CD4-positive, alpha-beta T cell (primary cell): ENCODE measurements at regions not wholly inside any gene's neighbourhood (a gene's known extent, or its start where the extent isn't known, plus 50 kb on each side); places are given as distances from the start of the nearest gene placed in this dataset.

Experiments used
- ATAC-seq: fragments of 200-7000 bp; cut with Tn5 transposase; one replicate; pipeline ENCODE4 v1.10.0; 2022; ENCODE audit warnings: mild to moderate bottlenecking; ENCODE audit not compliant: poor library complexity
- CTCF ChIA-PET: fragments of 350-600 bp; sonication (Branson Sonifier 250); formaldehyde crosslinking; loops from one replicate; lab custom pipeline; 2021; ENCODE audit warnings: antibody characterized with exemption, inconsistent platforms; lab: Charles Lee
- POLR2A ChIA-PET: fragments of 350-600 bp; sonication (Branson Sonifier 250); formaldehyde crosslinking; loops from one replicate; lab custom pipeline; 2021; ENCODE audit warnings: antibody characterized with exemption, inconsistent platforms; lab: Charles Lee
- DNase-seq, 14 experiments: peaks; one replicate each; pipeline ENCODE4 v3.0.0-alpha.2; 2013 to 2020; ENCODE audit warnings: mixed read lengths in 2 of 14
- H3K27ac ChIP-seq, 2 donors: one replicate each; pipeline versions ENCODE4 v1.5.1 to v1.7.0; 2013; ENCODE audit warnings: low read length in 2 of 2, low read depth in 1 of 2, mild to moderate bottlenecking in 1 of 2
- H3K27me3 ChIP-seq, 2 experiments: 1 replicate in 1 of 2; 2 replicates in 1 of 2; pipeline versions ENCODE4 v1.6.1 to v1.7.0; 2013; ENCODE audit warnings: low read length in 2 of 2, control low read depth in 1 of 2, mild to moderate bottlenecking in 1 of 2, moderate library complexity in 1 of 2; ENCODE audit not compliant: insufficient read depth in 2 of 2, control insufficient read depth in 1 of 2
- H3K36me3 ChIP-seq: one replicate; pipeline ENCODE4 v1.6.1; 2013; ENCODE audit warnings: low read length, control low read depth; ENCODE audit not compliant: insufficient read depth
- H3K4me1 ChIP-seq: one replicate; pipeline ENCODE4 v1.6.1; 2013; ENCODE audit warnings: low read length, control low read depth; ENCODE audit not compliant: insufficient read depth
- H3K4me3 ChIP-seq: one replicate; pipeline ENCODE4 v1.5.1; 2013; ENCODE audit warnings: mild to moderate bottlenecking, low read length, moderate library complexity
- H3K9me3 ChIP-seq, 2 experiments: 1 replicate in 1 of 2; 2 replicates in 1 of 2; pipeline versions ENCODE4 v1.6.1 to v1.7.0; 2013; ENCODE audit warnings: low read length in 2 of 2, mild to moderate bottlenecking in 2 of 2, control low read depth in 1 of 2, moderate library complexity in 1 of 2; ENCODE audit not compliant: control insufficient read depth in 1 of 2, insufficient read depth in 1 of 2
- H3K27ac Mint-ChIP-seq: one replicate; pipeline ENCODE4 v1.8.0; 2020; ENCODE audit warnings: mixed read lengths
- H3K27me3 Mint-ChIP-seq: one replicate; pipeline ENCODE4 v1.8.0; 2021; ENCODE audit warnings: mixed read lengths
- H3K36me3 Mint-ChIP-seq: one replicate; pipeline ENCODE4 v1.8.0; 2021; ENCODE audit warnings: low read depth, mixed read lengths
- H3K4me1 Mint-ChIP-seq: one replicate; pipeline ENCODE4 v1.8.0; 2021; ENCODE audit warnings: low read depth, mixed read lengths
- H3K4me3 Mint-ChIP-seq: one replicate; pipeline ENCODE4 v1.8.0; 2020; ENCODE audit warnings: mild to moderate bottlenecking, mixed read lengths
- H3K9me3 Mint-ChIP-seq: one replicate; pipeline ENCODE4 v1.8.0; 2020; ENCODE audit warnings: mixed read lengths
- CTCF ChIP-seq: fragments of 200-600 bp; IDR thresholded peaks from one replicate; pipeline ENCODE4 v1.8.0; 2022; ENCODE audit warnings: antibody characterized with exemption, mild to moderate bottlenecking
- intact Hi-C, 2 experiments: fragments of 100-400 bp; cut with DNase I in 1 of 2; cut with micrococcal nuclease in 1 of 2; formaldehyde crosslinking; loops; one replicate each; pipeline versions ENCODE4 v1.15.1 to v1.9.0; 2023 to 2025; cut with DNase I, micrococcal nuclease

- no peaks in the 10 kb centered on the region for H3K9me3 Mint-ChIP-seq
- intact Hi-C loops = no loop called here
- no peak overlapping the region for H3K27ac Mint-ChIP-seq
- DNase-seq (no peak), ATAC-seq (no peak)
- Histone ChIP-seq H3K4me3 (no peak overlapping the region), H3K36me3 (no peaks in the 10 kb centered on the region), H3K9me3 (no peaks in the 10 kb centered on the region), H3K27ac (no peak overlapping the region), H3K4me1 (no peaks in the 10 kb centered on the region), H3K27me3 (no peaks in the 10 kb centered on the region)
- H3K27me3 Mint-ChIP-seq = no peaks in the 10 kb centered on the region
- TF ChIP-seq CTCF = no peak
- no peaks in the 10 kb centered on the region for H3K4me1 Mint-ChIP-seq
- CTCF ChIA-PET = no interaction called here
- H3K4me3 Mint-ChIP-seq = no peak overlapping the region
- POLR2A ChIA-PET = no interaction called here
- H3K36me3 Mint-ChIP-seq = no peaks in the 10 kb centered on the region
Observed at GRCh38 chr6:167446971-167447370, 122.1 kb downstream of the TTLL2 start.

DNA sequence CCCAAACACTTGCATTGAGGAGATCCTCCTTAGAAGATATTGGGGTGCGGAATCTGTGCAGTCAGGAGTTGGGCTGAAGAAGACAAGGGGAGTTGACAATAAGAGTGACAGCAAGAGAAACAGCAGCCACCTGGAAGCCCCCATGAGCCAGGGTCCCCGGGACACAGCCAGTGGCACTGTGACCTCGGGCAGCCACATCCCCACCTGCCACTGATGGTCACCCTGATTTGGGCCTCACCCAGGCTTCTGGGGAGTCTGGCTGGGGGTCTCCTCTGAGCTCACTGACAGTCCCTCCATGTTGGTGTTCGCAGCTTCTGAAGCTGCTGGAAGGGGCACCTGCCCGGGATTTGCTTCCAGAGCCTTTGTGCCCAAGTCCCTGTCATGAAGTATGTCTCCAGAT is 123.5 kb downstream of the TTLL2 start:
- no peaks in the 10 kb centered on the region for H3K4me1 Mint-ChIP-seq
- no peaks in the 10 kb centered on the region for H3K36me3 ChIP-seq

DNA sequence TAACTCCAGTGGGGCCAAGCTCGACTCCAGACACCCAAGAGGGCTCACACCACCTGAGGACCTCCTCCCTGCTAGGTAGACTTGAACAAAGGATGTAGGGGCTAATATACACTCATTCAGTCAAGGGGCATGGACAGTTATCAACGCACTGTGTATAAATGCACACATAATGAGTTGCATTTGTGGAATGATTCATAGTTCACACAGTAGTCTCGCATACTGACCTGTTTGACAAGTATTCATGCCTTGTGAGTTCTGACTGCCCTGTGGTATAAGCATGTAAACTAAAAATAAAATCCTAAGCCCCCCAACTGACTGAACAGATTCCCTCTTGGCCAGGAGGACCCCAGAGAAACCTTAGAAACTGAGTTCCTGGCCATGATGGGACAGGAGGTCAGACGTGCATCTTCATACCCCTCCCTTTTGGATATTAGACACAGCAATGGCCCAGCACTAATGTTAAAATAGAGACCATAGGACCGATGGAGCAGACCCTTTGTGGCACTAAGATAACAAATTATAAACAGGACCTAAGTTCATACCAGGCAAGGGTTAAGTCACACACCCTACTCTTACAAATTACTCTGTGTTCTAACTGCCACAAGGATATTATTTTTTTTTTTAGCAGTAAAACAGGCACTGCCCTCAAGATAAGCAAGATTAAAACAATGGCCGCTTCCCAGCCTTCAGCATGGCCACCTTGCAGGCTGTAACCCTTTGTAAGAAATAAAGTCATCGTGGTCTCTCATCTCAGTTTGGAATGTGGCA is 124.4 kb downstream of the TTLL2 start:
- no peaks in the 10 kb centered on the region for H3K27me3 Mint-ChIP-seq
- POLR2A ChIA-PET = no interaction called here
- no peaks in the 10 kb centered on the region for H3K27me3 ChIP-seq
- no peak overlapping the region for H3K27ac ChIP-seq
- no peaks in the 10 kb centered on the region for H3K36me3 Mint-ChIP-seq
- DNase-seq (no peak), ATAC-seq (no peak)
- no peaks in the 10 kb centered on the region for H3K9me3 Mint-ChIP-seq
- no peak overlapping the region for H3K4me3 ChIP-seq
- no peak overlapping the region for H3K4me3 Mint-ChIP-seq
- CTCF ChIA-PET = no interaction called here
- no peaks in the 10 kb centered on the region for H3K4me1 ChIP-seq
- TF ChIP-seq CTCF = no peak
- no peak overlapping the region for H3K27ac Mint-ChIP-seq
- no peaks in the 10 kb centered on the region for H3K4me1 Mint-ChIP-seq
- no peaks in the 10 kb centered on the region for H3K36me3 ChIP-seq
- intact Hi-C loops = no loop called here
- no peaks in the 10 kb centered on the region for H3K9me3 ChIP-seq

More for the DNA sequence above, 123.5 kb downstream of the TTLL2 start:
- intact Hi-C loops = no loop called here
- Histone ChIP-seq H3K27ac (no peak overlapping the region), H3K27me3 (no peaks in the 10 kb centered on the region), H3K9me3 (no peaks in the 10 kb centered on the region), H3K4me1 (no peaks in the 10 kb centered on the region), H3K4me3 (no peak overlapping the region)
- ChIA-PET CTCF (no interaction called here), POLR2A (no interaction called here)
- no peak for ATAC-seq
- Mint-ChIP-seq H3K9me3 (no peaks in the 10 kb centered on the region), H3K4me3 (no peak overlapping the region), H3K27me3 (no peaks in the 10 kb centered on the region), H3K27ac (no peak overlapping the region), H3K36me3 (no peaks in the 10 kb centered on the region)
- no peak for DNase-seq
- no peak for TF ChIP-seq CTCF
